DOHH2 (cell line): ENCODE measurements at regions not wholly inside any gene's neighbourhood (a gene's known extent, or its start where the extent isn't known, plus 50 kb on each side); places are given as distances from the start of the nearest gene placed in this dataset.

ENCODE experiments used
- H3F3A ChIP-seq: fragments of 200-600 bp; sonication (generic), shearing (Covaris generic); 2 replicates; pipeline ENCODE4 v1.6.0; 2016; ENCODE audit warnings: antibody characterized with exemption, mild to moderate bottlenecking; ENCODE audit not compliant: control insufficient read depth, insufficient read depth
- H3K27ac ChIP-seq: fragments of 200-600 bp; sonication (generic); 2 replicates; pipeline ENCODE4 v1.5.1; 2014; ENCODE audit warnings: low read depth, mild to moderate bottlenecking, low read length, moderate library complexity
- H3K27me3 ChIP-seq: fragments of 200-600 bp; sonication (generic); 2 replicates; pipeline ENCODE4 v1.6.1; 2014; ENCODE audit warnings: mild to moderate bottlenecking, low read length, mixed read lengths; ENCODE audit not compliant: control insufficient read depth
- H3K36me3 ChIP-seq: fragments of 200-600 bp; sonication (generic); 2 replicates; pipeline ENCODE4 v1.6.1; 2014; ENCODE audit warnings: mild to moderate bottlenecking, low read length, moderate library complexity, mixed read lengths; ENCODE audit not compliant: control insufficient read depth
- H3K4me1 ChIP-seq: fragments of 200-600 bp; sonication (generic); 2 replicates; pipeline ENCODE4 v1.6.1; 2014; ENCODE audit warnings: mild to moderate bottlenecking, low read length, mixed read lengths; ENCODE audit not compliant: control insufficient read depth
- H3K4me2 ChIP-seq: fragments of 200-600 bp; sonication (generic); 2 replicates; pipeline ENCODE4 v1.6.0; 2014; ENCODE audit warnings: mild to moderate bottlenecking, low read length, moderate library complexity
- H3K4me3 ChIP-seq: fragments of 200-600 bp; sonication (generic); 2 replicates; pipeline ENCODE4 v1.5.1; 2014; ENCODE audit warnings: mild to moderate bottlenecking, low read length, mixed read lengths
- H3K79me2 ChIP-seq: fragments of 200-600 bp; sonication (generic); 2 replicates; pipeline ENCODE4 v1.6.1; 2014; ENCODE audit warnings: mild to moderate bottlenecking, low read length, mixed read lengths; ENCODE audit not compliant: control insufficient read depth
- H3K9me2 ChIP-seq: fragments of 200-600 bp; sonication (generic); replicated peaks from 2 replicates; pipeline ENCODE4 v1.6.1; 2014; ENCODE audit warnings: mild to moderate bottlenecking, low read length, mixed read lengths; ENCODE audit not compliant: control insufficient read depth
- H3K9me3 ChIP-seq: fragments of 200-600 bp; sonication (generic); 2 replicates; pipeline ENCODE4 v1.6.1; 2014; ENCODE audit warnings: antibody characterized with exemption, low read length, mixed read lengths; ENCODE audit not compliant: control insufficient read depth, insufficient read depth
- H4K20me1 ChIP-seq: fragments of 200-600 bp; sonication (generic); 2 replicates; pipeline ENCODE4 v1.6.0; 2014; ENCODE audit warnings: low read depth, mild to moderate bottlenecking, antibody characterized with exemption, low read length, moderate library complexity; ENCODE audit not compliant: control insufficient read depth, insufficient read depth
- EZH2phosphoT487 ChIP-seq: fragments of 200-600 bp; sonication (generic); IDR thresholded peaks from 2 replicates; pipeline ENCODE4 v1.6.1; 2017; ENCODE audit warnings: borderline replicate concordance, mild to moderate bottlenecking, antibody characterized with exemption, low read length, moderate library complexity, mixed read lengths
- TF ChIP-seq, protein P1 (sequence below): fragments of 200-600 bp; sonication (generic); IDR thresholded peaks from one replicate; pipeline ENCODE4 v1.5.1; 2014; ENCODE audit warnings: antibody characterized with exemption, mild to moderate bottlenecking, low read depth, low read length; ENCODE audit not compliant: poor library complexity, severe bottlenecking

DNA sequence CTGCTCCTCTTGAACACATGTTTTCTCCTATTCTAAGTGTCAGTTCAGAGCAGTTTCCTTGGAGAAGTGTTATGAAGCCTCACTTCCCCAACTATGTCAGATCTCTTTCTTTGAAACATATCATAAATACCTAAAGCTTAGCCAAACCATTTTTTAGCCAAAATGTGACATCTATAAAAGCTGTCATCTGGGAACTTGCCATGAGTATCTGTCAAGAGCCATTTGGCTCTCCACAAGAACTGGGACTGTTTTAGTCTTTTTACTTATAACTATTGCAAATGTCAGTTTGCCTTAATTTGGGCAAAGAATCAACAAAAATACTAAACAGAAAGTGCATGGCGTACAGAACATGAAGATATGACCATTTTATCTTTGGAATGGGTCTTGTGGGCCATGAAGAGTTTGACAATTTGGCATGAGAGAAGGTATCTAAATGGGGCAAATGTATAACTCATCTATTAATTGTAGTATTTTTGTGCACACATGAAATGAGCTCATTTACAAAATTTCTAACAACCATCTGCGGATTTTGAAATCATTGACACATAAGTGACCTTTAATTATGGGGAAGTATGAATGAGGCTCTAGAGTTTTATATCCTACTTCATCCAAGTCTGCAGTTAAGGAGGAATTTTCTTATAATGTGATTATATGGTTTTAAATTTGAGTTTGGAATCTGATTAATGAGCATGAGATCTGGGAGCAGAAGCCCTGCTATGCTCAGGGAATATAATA lies 129.1 kb upstream of the PACRGL start:
- Histone ChIP-seq H4K20me1 (no peaks in the 10 kb centered on the region), H3K9me2 (no peaks in the 10 kb centered on the region), H3K36me3 (no peaks in the 10 kb centered on the region), H3K27me3 (no peaks in the 10 kb centered on the region), H3K9me3 (no peaks in the 10 kb centered on the region), H3K4me2 (no peak overlapping the region), H3K79me2 (no peaks in the 10 kb centered on the region), H3K4me1 (no peaks in the 10 kb centered on the region), H3K4me3 (no peak overlapping the region), H3K27ac (no peak overlapping the region), H3F3A (no peaks in the 10 kb centered on the region)
- TF ChIP-seq EZH2phosphoT487 = no peak
- TF ChIP-seq, protein P1, sequence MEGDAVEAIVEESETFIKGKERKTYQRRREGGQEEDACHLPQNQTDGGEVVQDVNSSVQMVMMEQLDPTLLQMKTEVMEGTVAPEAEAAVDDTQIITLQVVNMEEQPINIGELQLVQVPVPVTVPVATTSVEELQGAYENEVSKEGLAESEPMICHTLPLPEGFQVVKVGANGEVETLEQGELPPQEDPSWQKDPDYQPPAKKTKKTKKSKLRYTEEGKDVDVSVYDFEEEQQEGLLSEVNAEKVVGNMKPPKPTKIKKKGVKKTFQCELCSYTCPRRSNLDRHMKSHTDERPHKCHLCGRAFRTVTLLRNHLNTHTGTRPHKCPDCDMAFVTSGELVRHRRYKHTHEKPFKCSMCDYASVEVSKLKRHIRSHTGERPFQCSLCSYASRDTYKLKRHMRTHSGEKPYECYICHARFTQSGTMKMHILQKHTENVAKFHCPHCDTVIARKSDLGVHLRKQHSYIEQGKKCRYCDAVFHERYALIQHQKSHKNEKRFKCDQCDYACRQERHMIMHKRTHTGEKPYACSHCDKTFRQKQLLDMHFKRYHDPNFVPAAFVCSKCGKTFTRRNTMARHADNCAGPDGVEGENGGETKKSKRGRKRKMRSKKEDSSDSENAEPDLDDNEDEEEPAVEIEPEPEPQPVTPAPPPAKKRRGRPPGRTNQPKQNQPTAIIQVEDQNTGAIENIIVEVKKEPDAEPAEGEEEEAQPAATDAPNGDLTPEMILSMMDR = no peak

DNA sequence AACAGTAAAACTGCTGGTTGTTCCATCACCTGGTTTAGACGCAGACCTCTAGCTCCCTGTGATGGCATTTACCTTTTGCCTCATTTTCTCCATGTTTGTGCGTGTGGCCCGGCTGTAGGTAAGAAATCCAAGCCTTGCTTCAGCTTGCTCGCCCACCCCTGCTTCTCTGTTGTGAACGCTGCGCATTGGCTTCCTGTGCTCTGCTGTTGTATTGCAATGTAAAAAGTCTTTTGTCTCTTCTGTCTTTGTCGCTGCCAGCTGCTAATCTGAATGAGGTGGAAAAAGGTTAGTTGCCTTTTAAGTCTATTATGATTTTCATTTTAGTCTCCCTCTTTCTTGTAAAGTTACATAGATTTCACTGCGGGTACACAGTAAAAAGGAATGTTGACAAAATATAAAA lies 127.3 kb upstream of the PACRGL start:
- Histone ChIP-seq H3F3A (no peaks in the 10 kb centered on the region), H3K36me3 (no peaks in the 10 kb centered on the region), H3K9me2 (no peaks in the 10 kb centered on the region), H3K4me3 (no peak overlapping the region), H4K20me1 (no peaks in the 10 kb centered on the region), H3K27me3 (no peaks in the 10 kb centered on the region), H3K79me2 (no peaks in the 10 kb centered on the region), H3K4me1 (no peaks in the 10 kb centered on the region), H3K9me3 (no peaks in the 10 kb centered on the region), H3K27ac (no peak overlapping the region), H3K4me2 (no peak overlapping the region)
- TF ChIP-seq, protein P1 = no peak
- TF ChIP-seq EZH2phosphoT487 = no peak

DNA sequence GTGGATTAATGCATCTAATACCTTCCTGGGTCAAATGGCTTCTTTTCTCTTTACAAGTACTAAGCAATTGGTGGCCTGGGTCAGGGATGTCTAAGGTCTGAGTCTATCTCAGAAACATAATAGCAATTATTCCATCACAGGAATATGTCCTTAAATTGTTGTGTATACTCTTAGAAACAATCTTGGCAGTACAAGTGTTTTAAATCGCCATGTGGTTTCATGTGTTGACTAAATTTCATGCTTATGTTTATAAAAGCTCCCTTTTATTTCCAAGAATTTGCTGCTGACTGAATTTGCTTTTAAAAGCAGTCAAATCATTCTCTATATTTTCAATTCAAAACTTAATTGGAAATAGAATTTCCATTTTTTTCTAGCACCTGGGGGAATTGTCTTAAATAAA lies 125.3 kb upstream of the PACRGL start:
- Histone ChIP-seq H4K20me1 (no peaks in the 10 kb centered on the region), H3K36me3 (no peaks in the 10 kb centered on the region), H3K79me2 (no peaks in the 10 kb centered on the region), H3K4me1 (no peaks in the 10 kb centered on the region), H3K27me3 (no peaks in the 10 kb centered on the region), H3K4me3 (no peak overlapping the region), H3K9me2 (no peaks in the 10 kb centered on the region), H3K27ac (no peak overlapping the region), H3F3A (no peaks in the 10 kb centered on the region), H3K9me3 (no peaks in the 10 kb centered on the region), H3K4me2 (no peak overlapping the region)
- TF ChIP-seq EZH2phosphoT487 = no peak
- TF ChIP-seq, protein P1 = no peak
